GM19328 (cell line): ENCODE measurements at regions not wholly inside any gene's neighbourhood (a gene's known extent, or its start where the extent isn't known, plus 50 kb on each side); places are given as distances from the start of the nearest gene placed in this dataset.
"Not testable (repeated sequence)": the region's sequence is repeated elsewhere in the genome, so short reads cannot be mapped to it uniquely, and the experiment has no call there.

ENCODE experiments used
- ATAC-seq: cut with Tn5 transposase; IDR thresholded peaks from one replicate; pipeline ENCODE4 v1.9.1; 2021; ENCODE audit warnings: mild to moderate bottlenecking, moderate library complexity; ENCODE audit not compliant: unreplicated experiment

DNA sequence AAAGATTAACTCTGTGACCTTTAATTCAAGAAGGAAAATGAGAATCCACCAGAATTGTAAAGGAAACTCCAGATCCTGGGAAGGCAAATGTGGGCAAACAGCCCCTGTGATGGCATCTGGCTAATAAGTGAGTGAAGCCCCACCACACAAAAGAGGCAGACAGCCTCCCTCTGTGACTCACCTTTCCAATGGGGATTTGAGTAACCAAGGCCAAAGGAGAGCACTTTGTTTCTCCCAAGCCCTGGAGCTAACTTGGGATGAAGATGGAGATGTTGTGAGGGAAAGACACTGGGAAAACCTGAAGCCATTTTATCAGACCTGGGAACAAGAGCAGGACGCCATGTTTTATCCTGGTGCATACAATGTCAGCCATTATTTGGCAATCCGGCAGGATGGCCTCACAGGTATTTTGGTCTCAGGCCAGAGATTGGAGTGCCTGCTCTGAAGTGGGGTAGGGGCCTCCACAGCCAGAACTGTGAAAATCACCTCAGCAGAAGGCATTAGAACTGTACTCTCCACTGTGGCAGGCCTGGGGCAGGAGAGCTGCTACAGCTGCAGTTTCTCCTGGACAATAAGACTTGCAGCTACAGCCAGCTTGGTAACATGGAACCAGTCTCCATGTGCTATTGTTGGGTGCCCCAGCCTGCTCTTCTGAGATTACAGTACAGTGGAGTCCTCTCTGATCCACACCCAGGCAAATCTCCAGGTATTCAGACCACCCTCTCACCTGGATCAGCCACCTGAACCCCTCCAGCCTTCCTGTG, 96.6 kb upstream of the PCED1B start:
- no peak for ATAC-seq

DNA sequence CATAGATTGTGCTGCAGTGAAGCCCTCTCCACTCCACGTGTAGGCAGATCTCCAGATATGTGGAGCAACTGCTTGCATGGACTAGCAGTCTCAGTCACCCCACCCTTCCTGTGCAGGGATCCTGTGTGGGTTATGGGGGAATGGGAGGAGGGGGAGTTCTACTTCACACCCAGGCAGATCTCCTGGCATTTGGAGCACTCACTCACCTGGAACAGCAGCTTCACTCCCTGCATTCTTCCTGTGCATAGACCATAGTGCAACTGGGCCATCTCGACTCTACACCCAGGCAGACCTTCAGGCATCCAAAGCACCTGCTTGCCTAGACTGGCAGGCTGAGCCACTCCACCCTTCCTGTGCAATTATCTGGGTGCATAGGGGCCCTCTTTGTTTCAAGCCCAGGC, 96.0 kb upstream of the PCED1B start:
- ATAC-seq = no peak

- peak; percentile 57 for ATAC-seq
Observed at GRCh38 chr12:46983959-46984841, 95.2 kb upstream of the PCED1B start.

GRCh38 chr12:46985816-46986215, 93.6 kb upstream of the PCED1B start:
- ATAC-seq = no peak

GRCh38 chr12:46988122-46988521, 91.3 kb upstream of the PCED1B start:
- not testable (repeated sequence) for ATAC-seq

- ATAC-seq = no peak
Observed at GRCh38 chr12:46990211-46990610, 89.2 kb upstream of the PCED1B start.

GRCh38 chr12:46992051-46992450, 87.4 kb upstream of the PCED1B start:
- ATAC-seq = not testable (repeated sequence)

- ATAC-seq = no peak
Observed at GRCh38 chr12:46998811-46999368, 80.5 kb upstream of the PCED1B start.

GRCh38 chr12:47004634-47005033, 74.8 kb upstream of the PCED1B start:
- ATAC-seq = no peak

- ATAC-seq = no peak
Observed at GRCh38 chr12:47007048-47007447, 72.4 kb upstream of the PCED1B start.

DNA sequence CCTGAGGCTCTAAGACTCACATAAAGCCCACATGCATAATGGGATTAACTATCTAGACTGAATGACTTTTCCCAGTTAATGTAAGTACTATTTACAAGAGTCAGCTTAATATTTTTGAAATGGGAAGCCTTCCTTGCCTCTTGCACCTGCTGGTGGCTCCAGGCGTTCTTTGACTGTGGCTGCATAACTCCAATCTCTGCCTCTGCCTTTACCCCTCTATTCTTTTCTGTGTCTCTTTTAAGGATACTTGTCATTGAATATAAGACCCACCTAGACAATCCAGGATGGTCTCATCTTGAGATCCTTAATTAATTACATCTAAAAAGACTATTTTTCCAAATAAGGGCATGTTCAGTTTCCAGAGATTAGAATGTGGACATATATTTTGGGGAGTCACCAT, 66.9 kb upstream of the PCED1B start:
- no peak for ATAC-seq

DNA sequence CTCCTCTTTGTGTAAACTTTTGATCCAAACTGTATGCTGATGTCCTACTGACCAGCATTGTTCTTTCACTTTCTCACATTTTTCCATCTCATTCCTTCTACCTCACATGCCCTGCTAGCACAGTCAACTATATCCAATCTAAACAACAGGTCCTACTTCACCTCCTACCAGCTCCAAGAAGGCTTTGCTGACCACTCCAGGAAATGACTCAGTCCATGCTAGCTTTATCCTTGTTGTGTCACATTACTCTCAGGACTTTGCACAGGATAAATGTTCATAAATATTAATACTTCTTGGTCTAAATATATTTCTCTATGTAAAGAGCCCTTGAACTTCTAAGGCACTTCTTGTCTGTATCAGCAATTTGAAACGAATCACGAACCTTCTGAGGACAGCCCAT, 64.9 kb upstream of the PCED1B start:
- no peak for ATAC-seq

GRCh38 chr12:47015381-47015780, 64.0 kb upstream of the PCED1B start:
- ATAC-seq = no peak

DNA sequence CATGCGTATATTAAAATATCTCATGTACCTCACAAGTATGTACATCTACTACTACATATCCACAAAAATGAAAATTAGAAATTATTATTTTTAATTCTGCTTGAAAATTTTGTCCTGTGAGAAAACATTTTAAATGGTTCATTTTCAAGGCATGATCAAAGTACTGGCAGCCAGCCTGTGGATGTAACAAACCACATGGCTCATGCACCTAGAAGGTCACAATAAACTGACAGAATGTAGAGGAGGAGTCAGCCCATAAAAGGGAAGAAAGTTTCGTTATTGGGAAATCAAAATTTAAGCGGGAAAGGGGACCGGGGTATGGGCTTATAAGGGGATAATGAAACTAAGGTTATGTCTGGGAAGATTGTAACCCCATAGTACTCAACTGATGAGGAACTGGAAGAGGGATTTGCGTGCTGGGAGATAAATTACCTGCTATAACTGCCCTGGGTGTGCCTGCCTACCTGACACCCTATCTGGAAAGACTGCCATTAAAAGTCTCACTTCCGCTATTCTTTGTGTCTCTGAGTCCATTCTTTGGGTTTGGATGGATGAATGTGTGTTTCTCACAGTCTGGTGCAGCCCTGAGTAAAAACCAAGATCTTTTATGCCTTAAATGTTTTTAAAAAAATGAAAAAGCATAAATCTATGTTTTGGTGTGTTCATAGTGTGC, 62.2 kb upstream of the PCED1B start:
- no peak for ATAC-seq

GRCh38 chr12:47017901-47018475, 61.4 kb upstream of the PCED1B start:
- no peak for ATAC-seq

DNA sequence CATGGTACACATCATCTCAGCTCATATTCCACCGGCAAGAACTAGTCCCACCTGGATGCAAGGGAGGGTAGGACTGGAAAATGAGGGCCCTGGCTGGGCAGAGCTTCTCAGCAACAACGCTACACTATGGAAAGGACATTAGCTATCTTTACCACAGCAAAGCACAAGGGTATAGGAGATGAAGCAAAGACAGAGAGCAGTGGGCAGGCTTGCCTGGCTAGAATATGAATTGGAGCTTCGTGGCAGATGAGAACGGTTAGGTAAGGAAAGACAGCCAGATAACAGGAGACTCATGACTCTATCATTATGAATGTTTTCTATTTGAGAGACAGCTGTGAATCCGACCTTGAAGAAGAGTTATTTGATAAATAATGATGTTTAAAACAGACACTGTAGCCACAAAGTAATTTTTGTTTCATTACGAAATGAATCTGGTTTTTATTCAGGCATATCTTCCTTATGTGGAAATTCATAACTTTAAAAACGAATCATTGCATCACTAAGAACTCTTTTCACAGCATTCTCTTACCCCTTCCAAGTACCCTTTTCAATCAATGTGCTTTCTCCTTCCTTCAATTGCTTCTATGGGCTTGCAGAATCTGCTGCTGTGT, 59.1 kb upstream of the PCED1B start:
- ATAC-seq = no peak

GRCh38 chr12:47021298-47021697, 58.1 kb upstream of the PCED1B start:
- no peak for ATAC-seq

DNA sequence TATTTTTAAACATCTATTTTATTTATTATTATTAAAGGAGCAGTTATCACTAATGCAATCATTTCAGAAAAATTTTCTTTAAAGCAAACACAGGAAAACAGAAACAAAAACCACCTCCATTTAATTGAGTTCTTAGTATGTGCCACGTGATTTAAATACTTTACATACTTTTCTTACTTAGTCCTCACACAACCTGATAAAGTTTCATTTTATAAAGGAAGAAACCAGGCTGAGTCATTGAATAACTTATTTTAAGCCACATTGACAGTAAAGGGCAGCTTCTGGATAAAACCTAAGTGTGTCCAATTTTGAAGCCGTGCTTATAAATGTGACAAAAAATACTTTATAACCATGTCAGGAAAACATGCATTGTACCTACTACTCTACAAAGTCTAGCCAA, 57.1 kb upstream of the PCED1B start:
- no peak for ATAC-seq

GRCh38 chr12:47023311-47023710, 56.1 kb upstream of the PCED1B start:
- no peak for ATAC-seq

DNA sequence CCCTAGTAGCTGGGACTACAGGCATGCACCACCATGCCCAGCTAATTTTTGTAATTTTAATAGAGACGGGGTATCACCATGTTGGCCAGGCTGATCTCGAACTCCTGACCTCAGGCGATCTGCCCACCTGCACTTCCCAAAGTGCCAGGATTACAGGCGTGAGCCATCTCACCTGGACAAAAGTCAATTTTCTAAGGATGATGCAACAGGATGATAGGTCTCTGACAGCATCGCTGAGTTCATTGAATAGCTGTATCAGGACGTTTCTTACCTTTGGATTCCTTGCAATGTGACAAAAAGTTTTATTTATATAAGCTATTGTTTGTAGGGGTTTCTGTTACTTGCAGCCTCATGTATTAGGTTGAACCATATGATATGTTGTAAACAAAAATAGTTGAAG, 55.5 kb upstream of the PCED1B start:
- no peak for ATAC-seq

GRCh38 chr12:47024463-47024862, 55.0 kb upstream of the PCED1B start:
- ATAC-seq = no peak
